GM13977 (cell line): ENCODE measurements at regions not wholly inside any gene's neighbourhood (a gene's known extent, or its start where the extent isn't known, plus 50 kb on each side); places are given as distances from the start of the nearest gene placed in this dataset.

Source experiments
- DNase-seq: peaks from one replicate; pipeline ENCODE4 v3.0.0; 2012; ENCODE audit warnings: low spot score
- CTCF ChIP-seq: IDR thresholded peaks from 2 replicates; pipeline ENCODE4 v1.5.1; 2012; ENCODE audit warnings: mild to moderate bottlenecking, control low read depth; ENCODE audit not compliant: insufficient read depth; ENCODE audit errors: extremely low read depth, missing control alignments
- in situ Hi-C: fragments of 300-500 bp; cut with MboI; formaldehyde crosslinking; loops from one replicate; pipeline ENCODE4 v1.12.0; 2022; ENCODE audit warnings: low sequenced_read_pairs, low pct_unique_long_range_greater_than_20kb, mixed read lengths, inconsistent platforms; ENCODE audit not compliant: unreplicated experiment

DNA sequence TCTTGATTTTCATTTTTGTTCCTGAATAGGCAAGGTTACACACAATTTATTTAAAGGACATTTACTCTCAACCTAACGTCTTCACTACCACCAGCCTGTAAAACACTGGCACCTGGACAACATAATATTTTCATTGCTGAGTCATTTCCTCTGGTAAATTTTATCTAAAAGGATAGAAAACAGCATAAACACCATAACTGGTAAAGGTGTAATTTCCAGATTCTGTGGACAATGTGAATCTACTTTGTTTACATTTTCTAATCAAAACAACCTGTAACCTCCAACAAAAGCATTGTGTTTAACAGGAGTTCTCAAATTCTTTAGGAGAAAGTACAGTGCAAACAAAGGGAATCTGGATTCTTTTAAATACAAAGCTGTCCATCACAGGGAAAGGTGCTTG is 472.0 kb upstream of the AKR1E2 start:
- DNase-seq = no peak
- no peak for TF ChIP-seq CTCF
- in situ Hi-C loops = no loop called here

DNA sequence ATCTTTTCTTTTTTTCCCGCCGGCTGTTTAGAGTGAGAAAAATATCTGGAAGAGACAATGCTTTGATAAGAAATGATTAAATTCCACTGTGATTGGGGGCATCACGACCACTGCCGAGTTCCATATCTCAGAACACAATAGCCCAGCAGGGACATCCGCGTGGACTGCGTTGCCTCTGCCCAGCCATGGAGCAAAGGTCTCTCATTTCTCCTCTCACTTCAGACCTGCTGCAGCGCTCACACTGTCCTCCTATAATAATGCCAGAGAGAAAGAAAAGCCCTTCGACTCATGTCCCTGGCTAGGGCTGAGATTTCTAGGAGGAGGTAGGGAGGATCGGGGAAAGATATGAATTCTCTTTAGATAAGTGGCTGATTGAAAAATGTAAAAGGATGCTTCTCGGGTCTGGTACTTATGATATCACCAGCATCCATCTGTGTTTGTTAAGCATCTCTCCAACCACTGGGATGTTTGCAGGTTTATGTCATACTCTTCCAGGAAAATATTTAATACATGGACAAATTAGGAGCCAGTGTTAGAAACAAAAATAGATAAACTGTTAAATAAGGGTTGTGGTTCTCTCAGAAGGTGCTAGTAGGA is 472.9 kb upstream of the AKR1E2 start:
- no peak for DNase-seq
- in situ Hi-C loops = no loop called here
- TF ChIP-seq CTCF = no peak

DNA sequence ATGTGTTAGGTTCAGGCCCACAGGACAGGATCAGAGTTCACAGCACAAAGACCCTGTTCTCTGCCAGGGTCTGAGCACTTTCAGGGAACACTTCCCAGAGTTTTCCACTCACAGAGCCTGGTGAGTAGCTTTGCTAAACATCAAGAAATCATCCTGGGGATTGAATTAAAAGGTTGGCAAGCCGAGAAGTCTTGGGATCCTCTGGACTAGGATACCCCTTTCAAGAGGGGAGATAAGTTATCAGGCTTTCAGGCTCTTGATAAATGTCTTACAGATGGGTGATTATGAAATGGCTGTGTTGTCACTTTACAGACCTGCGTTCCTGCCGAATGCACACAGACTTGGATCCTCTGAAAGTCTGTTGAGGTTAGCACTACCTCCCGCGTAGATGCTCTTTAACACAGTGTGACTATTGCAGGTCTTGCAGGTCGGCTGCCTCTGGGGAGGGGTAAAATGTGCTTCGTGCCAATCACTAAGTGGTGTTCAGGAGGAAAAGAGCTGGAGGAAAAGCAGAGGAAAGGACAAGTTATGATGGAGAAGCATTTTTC is 473.5 kb upstream of the AKR1E2 start:
- DNase-seq = no peak
- TF ChIP-seq CTCF = no peak
- in situ Hi-C loops = no loop called here

GRCh38 chr10:4351723-4352413 is 474.1 kb upstream of the AKR1E2 start:
- TF ChIP-seq CTCF = no peak
- in situ Hi-C loops = no loop called here
- DNase-seq = no peak

DNA sequence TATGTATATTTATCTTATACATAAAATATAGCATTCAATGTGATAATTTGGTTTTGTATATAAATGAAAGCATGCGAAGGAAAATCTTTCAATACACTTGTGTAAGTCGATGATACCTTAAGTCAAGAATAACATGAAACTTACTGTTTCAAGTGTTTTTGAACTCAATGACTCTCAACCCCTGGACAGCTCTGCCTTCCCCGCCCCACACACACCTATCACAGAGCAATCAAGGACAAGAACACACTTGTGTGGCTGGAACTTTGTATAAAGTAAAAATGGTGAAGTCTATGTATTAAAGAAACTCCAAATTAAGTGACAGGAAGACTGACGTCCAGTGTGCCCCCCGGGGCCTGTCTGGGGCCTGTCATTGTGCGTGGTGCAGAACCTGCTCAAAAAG is 478.6 kb upstream of the AKR1E2 start:
- no peak for TF ChIP-seq CTCF
- no peak for DNase-seq
- in situ Hi-C loops = no loop called here

GRCh38 chr10:4345877-4346646 is 479.9 kb upstream of the AKR1E2 start:
- no peak for TF ChIP-seq CTCF
- no peak for DNase-seq
- in situ Hi-C loops = no loop called here
